SU-DHL-6 (cell line): ENCODE measurements at regions not wholly inside any gene's neighbourhood (a gene's known extent, or its start where the extent isn't known, plus 50 kb on each side); places are given as distances from the start of the nearest gene placed in this dataset.

ENCODE experiments used
- EZH2phosphoT487 ChIP-seq: fragments of 200-600 bp; sonication (generic), shearing (Covaris generic); conservative IDR thresholded peaks from 2 replicates; pipeline ENCODE4 v1.6.1; 2018; ENCODE audit warnings: mild to moderate bottlenecking, antibody characterized with exemption, low read length, moderate library complexity, mixed read lengths
- TF ChIP-seq, protein P1 (sequence below): fragments of 200-600 bp; sonication (generic); IDR thresholded peaks from one replicate; pipeline ENCODE4 v1.5.1; 2017; ENCODE audit warnings: antibody characterized with exemption, mild to moderate bottlenecking, low read length, moderate library complexity; ENCODE audit not compliant: insufficient read depth, poor library complexity, severe bottlenecking

DNA sequence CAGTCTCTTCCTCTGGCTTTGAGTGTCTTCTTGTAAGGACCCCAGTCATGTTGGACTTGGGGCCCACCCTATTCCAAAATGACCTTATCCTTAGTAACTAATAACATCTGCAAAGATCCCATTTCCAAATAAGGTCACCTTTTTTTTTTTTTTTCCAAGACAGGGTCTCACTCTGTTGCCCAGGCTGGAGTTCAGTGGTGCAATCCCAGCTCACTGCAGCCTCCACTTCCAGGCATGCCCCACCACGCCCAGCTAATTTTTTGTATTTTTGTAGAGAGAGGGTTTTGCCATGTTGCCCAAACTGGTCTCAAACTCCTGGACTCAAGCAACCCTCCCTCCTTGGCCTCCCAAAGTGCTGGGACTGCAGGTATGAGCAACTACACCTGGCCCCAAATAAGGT, 118.8 kb upstream of the GSE1 start:
- TF ChIP-seq, protein P1, sequence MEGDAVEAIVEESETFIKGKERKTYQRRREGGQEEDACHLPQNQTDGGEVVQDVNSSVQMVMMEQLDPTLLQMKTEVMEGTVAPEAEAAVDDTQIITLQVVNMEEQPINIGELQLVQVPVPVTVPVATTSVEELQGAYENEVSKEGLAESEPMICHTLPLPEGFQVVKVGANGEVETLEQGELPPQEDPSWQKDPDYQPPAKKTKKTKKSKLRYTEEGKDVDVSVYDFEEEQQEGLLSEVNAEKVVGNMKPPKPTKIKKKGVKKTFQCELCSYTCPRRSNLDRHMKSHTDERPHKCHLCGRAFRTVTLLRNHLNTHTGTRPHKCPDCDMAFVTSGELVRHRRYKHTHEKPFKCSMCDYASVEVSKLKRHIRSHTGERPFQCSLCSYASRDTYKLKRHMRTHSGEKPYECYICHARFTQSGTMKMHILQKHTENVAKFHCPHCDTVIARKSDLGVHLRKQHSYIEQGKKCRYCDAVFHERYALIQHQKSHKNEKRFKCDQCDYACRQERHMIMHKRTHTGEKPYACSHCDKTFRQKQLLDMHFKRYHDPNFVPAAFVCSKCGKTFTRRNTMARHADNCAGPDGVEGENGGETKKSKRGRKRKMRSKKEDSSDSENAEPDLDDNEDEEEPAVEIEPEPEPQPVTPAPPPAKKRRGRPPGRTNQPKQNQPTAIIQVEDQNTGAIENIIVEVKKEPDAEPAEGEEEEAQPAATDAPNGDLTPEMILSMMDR: no peak
- no peak for TF ChIP-seq EZH2phosphoT487
